ENCODE measurements at regions not wholly inside any gene's neighbourhood (a gene's known extent, or its start where the extent isn't known, plus 50 kb on each side); places are given as distances from the start of the nearest gene placed in this dataset.
"Not testable (repeated sequence)": the region's sequence is repeated elsewhere in the genome, so short reads cannot be mapped to it uniquely, and the experiment has no call there.

DNA sequence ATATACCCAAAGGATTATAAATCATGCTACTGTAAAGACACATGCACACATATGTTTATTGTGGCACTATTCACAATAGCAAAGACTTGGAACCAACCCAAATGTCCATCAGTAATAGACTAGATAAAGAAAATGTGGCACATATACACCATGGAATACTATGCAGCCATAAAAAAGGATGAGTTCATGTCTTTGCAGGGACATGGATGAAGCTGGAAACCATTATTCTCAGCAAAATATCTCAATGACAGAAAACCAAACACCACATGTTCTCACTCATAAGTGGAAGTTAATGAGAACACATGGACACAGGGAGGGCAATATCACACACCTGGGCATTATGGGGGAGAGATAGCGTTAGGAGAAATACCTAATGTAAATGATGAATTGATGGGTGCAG is 323.8 kb upstream of the POF1B start:
- TF ChIP-seq EZH2 (IDR thresholded peaks at IDR 0.05; ENCODE audit: borderline replicate concordance, low read length), result not testable (repeated sequence)
- TF ChIP-seq, protein P1, sequence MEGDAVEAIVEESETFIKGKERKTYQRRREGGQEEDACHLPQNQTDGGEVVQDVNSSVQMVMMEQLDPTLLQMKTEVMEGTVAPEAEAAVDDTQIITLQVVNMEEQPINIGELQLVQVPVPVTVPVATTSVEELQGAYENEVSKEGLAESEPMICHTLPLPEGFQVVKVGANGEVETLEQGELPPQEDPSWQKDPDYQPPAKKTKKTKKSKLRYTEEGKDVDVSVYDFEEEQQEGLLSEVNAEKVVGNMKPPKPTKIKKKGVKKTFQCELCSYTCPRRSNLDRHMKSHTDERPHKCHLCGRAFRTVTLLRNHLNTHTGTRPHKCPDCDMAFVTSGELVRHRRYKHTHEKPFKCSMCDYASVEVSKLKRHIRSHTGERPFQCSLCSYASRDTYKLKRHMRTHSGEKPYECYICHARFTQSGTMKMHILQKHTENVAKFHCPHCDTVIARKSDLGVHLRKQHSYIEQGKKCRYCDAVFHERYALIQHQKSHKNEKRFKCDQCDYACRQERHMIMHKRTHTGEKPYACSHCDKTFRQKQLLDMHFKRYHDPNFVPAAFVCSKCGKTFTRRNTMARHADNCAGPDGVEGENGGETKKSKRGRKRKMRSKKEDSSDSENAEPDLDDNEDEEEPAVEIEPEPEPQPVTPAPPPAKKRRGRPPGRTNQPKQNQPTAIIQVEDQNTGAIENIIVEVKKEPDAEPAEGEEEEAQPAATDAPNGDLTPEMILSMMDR (conservative IDR thresholded peaks at IDR 0.05 in 1 of 2, IDR thresholded peaks at IDR 0.05 in 1 of 2; ENCODE audit: extremely low read depth in 1 of 2, insufficient read depth in 1 of 2, low read depth in 1 of 2, low read length in 2 of 2), result not testable (repeated sequence)
